ENCODE measurements at regions not wholly inside any gene's neighbourhood (a gene's known extent, or its start where the extent isn't known, plus 50 kb on each side); places are given as distances from the start of the nearest gene placed in this dataset.
"Not testable (repeated sequence)": the region's sequence is repeated elsewhere in the genome, so short reads cannot be mapped to it uniquely, and the experiment has no call there.

DNA sequence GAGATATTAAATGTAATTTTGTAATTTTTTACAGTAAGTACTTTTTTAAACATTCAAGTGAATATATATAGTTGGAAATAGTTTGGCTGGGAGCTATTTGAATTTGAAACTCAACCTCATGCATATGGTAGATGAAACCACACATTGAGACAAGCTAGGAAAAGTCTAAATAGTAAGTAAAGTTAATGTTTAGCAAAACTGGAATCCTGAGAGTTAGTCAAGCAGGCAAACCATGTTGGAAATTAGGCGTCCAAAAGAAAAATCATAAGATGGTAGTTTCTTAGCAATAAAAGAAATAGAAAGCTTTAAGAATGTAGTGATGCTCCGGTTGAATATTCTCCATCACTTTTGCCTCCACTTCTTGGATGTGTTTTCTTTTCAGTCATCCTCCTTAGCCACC, 657.1 kb upstream of the CDH10 start:
- Histone ChIP-seq H3K9me3 (no peaks in the 10 kb centered on the region), H3K4me3 (no peak overlapping the region), H3K4me2 (no peak overlapping the region), H3K27ac (no peak overlapping the region), H3K4me1 (no peaks in the 10 kb centered on the region)
- FAIRE-seq (no peak), DNase-seq (ENCODE audit: low read depth in 1 of 2, low spot score in 1 of 2) (no peak), ATAC-seq (no peak)
- TF ChIP-seq, protein P1, sequence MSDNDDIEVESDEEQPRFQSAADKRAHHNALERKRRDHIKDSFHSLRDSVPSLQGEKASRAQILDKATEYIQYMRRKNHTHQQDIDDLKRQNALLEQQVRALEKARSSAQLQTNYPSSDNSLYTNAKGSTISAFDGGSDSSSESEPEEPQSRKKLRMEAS (IDR thresholded peaks at IDR 0.05): no peak
- TF ChIP-seq RFX5 (IDR thresholded peaks at IDR 0.05) (no peak), SMC3 (IDR thresholded peaks at IDR 0.05) (no peak), CBX2 (IDR thresholded peaks at IDR 0.05; ENCODE audit: borderline replicate concordance, low read depth) (no peak), HOXA7 (CRISPR knock-in tag; IDR thresholded peaks at IDR 0.05) (no peak), KDM1A (IDR thresholded peaks at IDR 0.05; ENCODE audit: low read depth) (no peak), SREBF2 (IDR thresholded peaks at IDR 0.05) (no peak), ZSCAN20 (CRISPR knock-in tag; IDR thresholded peaks at IDR 0.05) (no peak), FOSL2 (IDR thresholded peaks at IDR 0.05) (no peak), FOSL2 (CRISPR knock-in tag; IDR thresholded peaks at IDR 0.05) (no peak), NPAS2 (CRISPR knock-in tag; IDR thresholded peaks at IDR 0.05; ENCODE audit: borderline replicate concordance) (no peak), POLR2AphosphoS2 (conservative IDR thresholded peaks at IDR 0.05; ENCODE audit: low read length) (no peak), HOXB13 (CRISPR knock-in tag; IDR thresholded peaks at IDR 0.05; ENCODE audit: low read depth) (no peak)
- ChIA-PET POLR2A (no interaction called here), CTCF (no interaction called here)
- WGBS (ENCODE audit: missing lambda C conversion rate): 25% methylated on average over 2 of the region's 2 CpGs

DNA sequence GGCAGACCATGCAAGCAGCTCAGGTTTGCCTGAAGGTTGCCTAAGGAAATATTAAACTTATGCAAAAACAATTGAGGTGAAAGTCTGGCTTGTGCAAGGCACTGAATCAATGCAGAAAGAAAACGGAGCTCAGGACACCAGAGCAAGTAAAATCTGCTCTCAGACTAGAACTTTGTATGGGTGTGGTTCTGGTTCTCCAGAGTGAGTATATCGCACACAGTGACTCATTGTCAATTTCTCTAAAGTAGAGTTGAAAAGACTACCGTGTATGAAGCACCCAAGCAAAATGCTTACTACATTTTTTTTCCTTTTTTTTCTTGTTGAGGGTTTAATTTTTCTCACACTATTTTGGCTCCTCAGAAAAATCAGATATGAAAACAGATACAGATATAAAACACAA, 650.3 kb upstream of the CDH10 start:
- FAIRE-seq (no peak), ATAC-seq (no peak), DNase-seq (ENCODE audit: low read depth in 1 of 2, low spot score in 1 of 2) (peak in 1 of 2 experiments; percentile 13)
- no peak for TF ChIP-seq BHLHE40 (IDR thresholded peaks at IDR 0.05; ENCODE audit: low read depth, low read length)
- TF ChIP-seq MYC (IDR thresholded peaks at IDR 0.05; ENCODE audit: borderline replicate concordance, low read length): no peak
- TF ChIP-seq NPAS2 (CRISPR knock-in tag; IDR thresholded peaks at IDR 0.05; ENCODE audit: borderline replicate concordance): no peak
- TF ChIP-seq, protein P2, sequence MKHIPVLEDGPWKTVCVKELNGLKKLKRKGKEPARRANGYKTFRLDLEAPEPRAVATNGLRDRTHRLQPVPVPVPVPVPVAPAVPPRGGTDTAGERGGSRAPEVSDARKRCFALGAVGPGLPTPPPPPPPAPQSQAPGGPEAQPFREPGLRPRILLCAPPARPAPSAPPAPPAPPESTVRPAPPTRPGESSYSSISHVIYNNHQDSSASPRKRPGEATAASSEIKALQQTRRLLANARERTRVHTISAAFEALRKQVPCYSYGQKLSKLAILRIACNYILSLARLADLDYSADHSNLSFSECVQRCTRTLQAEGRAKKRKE (CRISPR knock-in tag; IDR thresholded peaks at IDR 0.05; ENCODE audit: low read depth): no peak
- TF ChIP-seq, protein P3, sequence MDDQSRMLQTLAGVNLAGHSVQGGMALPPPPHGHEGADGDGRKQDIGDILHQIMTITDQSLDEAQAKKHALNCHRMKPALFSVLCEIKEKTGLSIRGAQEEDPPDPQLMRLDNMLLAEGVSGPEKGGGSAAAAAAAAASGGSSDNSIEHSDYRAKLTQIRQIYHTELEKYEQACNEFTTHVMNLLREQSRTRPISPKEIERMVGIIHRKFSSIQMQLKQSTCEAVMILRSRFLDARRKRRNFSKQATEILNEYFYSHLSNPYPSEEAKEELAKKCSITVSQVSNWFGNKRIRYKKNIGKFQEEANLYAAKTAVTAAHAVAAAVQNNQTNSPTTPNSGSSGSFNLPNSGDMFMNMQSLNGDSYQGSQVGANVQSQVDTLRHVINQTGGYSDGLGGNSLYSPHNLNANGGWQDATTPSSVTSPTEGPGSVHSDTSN (IDR thresholded peaks at IDR 0.05): no peak
- TF ChIP-seq ZSCAN20 (CRISPR knock-in tag; IDR thresholded peaks at IDR 0.05): no peak
- TF ChIP-seq, protein P1 (IDR thresholded peaks at IDR 0.05): no peak
- no peak for TF ChIP-seq SREBF2 (IDR thresholded peaks at IDR 0.05)
- TF ChIP-seq, protein P4, sequence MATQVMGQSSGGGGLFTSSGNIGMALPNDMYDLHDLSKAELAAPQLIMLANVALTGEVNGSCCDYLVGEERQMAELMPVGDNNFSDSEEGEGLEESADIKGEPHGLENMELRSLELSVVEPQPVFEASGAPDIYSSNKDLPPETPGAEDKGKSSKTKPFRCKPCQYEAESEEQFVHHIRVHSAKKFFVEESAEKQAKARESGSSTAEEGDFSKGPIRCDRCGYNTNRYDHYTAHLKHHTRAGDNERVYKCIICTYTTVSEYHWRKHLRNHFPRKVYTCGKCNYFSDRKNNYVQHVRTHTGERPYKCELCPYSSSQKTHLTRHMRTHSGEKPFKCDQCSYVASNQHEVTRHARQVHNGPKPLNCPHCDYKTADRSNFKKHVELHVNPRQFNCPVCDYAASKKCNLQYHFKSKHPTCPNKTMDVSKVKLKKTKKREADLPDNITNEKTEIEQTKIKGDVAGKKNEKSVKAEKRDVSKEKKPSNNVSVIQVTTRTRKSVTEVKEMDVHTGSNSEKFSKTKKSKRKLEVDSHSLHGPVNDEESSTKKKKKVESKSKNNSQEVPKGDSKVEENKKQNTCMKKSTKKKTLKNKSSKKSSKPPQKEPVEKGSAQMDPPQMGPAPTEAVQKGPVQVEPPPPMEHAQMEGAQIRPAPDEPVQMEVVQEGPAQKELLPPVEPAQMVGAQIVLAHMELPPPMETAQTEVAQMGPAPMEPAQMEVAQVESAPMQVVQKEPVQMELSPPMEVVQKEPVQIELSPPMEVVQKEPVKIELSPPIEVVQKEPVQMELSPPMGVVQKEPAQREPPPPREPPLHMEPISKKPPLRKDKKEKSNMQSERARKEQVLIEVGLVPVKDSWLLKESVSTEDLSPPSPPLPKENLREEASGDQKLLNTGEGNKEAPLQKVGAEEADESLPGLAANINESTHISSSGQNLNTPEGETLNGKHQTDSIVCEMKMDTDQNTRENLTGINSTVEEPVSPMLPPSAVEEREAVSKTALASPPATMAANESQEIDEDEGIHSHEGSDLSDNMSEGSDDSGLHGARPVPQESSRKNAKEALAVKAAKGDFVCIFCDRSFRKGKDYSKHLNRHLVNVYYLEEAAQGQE (IDR thresholded peaks at IDR 0.05): no peak
- no peak for TF ChIP-seq ESRRA (IDR thresholded peaks at IDR 0.05; ENCODE audit: borderline replicate concordance, low read length)
- TF ChIP-seq, protein P5, sequence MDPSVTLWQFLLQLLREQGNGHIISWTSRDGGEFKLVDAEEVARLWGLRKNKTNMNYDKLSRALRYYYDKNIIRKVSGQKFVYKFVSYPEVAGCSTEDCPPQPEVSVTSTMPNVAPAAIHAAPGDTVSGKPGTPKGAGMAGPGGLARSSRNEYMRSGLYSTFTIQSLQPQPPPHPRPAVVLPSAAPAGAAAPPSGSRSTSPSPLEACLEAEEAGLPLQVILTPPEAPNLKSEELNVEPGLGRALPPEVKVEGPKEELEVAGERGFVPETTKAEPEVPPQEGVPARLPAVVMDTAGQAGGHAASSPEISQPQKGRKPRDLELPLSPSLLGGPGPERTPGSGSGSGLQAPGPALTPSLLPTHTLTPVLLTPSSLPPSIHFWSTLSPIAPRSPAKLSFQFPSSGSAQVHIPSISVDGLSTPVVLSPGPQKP (IDR thresholded peaks at IDR 0.05; ENCODE audit: low read depth, low read length): no peak
- TF ChIP-seq, protein P6, sequence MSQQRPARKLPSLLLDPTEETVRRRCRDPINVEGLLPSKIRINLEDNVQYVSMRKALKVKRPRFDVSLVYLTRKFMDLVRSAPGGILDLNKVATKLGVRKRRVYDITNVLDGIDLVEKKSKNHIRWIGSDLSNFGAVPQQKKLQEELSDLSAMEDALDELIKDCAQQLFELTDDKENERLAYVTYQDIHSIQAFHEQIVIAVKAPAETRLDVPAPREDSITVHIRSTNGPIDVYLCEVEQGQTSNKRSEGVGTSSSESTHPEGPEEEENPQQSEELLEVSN (IDR thresholded peaks at IDR 0.05; ENCODE audit: borderline replicate concordance, low read depth): no peak
- no peak for TF ChIP-seq NFE2L2 (conservative IDR thresholded peaks at IDR 0.05; ENCODE audit: low read length)
- TF ChIP-seq ZNF302 (CRISPR knock-in tag; IDR thresholded peaks at IDR 0.05): no peak
- TF ChIP-seq FOSB (CRISPR knock-in tag; IDR thresholded peaks at IDR 0.05): no peak
- no peak for TF ChIP-seq NR3C1 (IDR thresholded peaks at IDR 0.05)
- no peak for TF ChIP-seq CEBPB (IDR thresholded peaks at IDR 0.05)
- no peak for TF ChIP-seq CHD2 (IDR thresholded peaks at IDR 0.05; ENCODE audit: low read length, partially characterized antibody)
- TF ChIP-seq, protein P7, sequence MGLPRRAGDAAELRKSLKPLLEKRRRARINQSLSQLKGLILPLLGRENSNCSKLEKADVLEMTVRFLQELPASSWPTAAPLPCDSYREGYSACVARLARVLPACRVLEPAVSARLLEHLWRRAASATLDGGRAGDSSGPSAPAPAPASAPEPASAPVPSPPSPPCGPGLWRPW (IDR thresholded peaks at IDR 0.05): no peak
- Histone ChIP-seq H3K4me3 (no peak overlapping the region), H3K4me1 (no peaks in the 10 kb centered on the region), H3K27ac (no peak overlapping the region), H3K9me3 (no peaks in the 10 kb centered on the region), H3K4me2 (peak overlapping the region; percentile 62)
- POLR2A ChIA-PET: no interaction called here
- 3% methylated on average over 3 of the region's 3 CpGs for WGBS (ENCODE audit: missing lambda C conversion rate)
- CTCF ChIA-PET: no interaction called here

DNA sequence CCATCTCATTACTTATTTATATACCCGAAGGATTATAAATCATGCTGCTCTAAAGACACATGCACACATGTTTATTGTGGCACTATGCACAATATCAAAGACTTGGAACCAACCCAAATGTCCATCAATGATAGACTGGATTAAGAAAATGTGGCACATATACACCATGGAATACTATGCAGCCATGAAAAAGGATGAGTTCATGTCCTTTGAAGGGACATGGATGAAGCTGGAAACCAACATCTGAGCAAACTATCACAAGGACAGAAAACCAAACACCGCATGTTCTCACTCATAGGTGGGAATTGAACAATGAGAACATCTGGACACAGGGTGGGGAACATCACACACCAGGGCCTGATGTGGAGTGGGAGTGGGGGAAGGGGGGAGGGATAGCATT, 645.0 kb upstream of the CDH10 start:
- H3K4me3 ChIP-seq; ATAC-seq; FAIRE-seq; H3K4me1 ChIP-seq; H3K27ac ChIP-seq; DNase-seq (ENCODE audit: low read depth in 1 of 2, low spot score in 1 of 2); H3K9me3 ChIP-seq; POLR2A ChIA-PET; H3K4me2 ChIP-seq: not testable (repeated sequence)
- 18% methylated on average over 2 of the region's 2 CpGs for WGBS (ENCODE audit: missing lambda C conversion rate)
- CTCF ChIA-PET: interaction anchor here (0.7 kb wide), 1 partner anchor 629 kb away, joined by 3 read pairs; no protein-coding TSS in a partner anchor
